ENCODE measurements at regions not wholly inside any gene's neighbourhood (a gene's known extent, or its start where the extent isn't known, plus 50 kb on each side); places are given as distances from the start of the nearest gene placed in this dataset.
"Not testable (repeated sequence)": the region's sequence is repeated elsewhere in the genome, so short reads cannot be mapped to it uniquely, and the experiment has no call there.

DNA sequence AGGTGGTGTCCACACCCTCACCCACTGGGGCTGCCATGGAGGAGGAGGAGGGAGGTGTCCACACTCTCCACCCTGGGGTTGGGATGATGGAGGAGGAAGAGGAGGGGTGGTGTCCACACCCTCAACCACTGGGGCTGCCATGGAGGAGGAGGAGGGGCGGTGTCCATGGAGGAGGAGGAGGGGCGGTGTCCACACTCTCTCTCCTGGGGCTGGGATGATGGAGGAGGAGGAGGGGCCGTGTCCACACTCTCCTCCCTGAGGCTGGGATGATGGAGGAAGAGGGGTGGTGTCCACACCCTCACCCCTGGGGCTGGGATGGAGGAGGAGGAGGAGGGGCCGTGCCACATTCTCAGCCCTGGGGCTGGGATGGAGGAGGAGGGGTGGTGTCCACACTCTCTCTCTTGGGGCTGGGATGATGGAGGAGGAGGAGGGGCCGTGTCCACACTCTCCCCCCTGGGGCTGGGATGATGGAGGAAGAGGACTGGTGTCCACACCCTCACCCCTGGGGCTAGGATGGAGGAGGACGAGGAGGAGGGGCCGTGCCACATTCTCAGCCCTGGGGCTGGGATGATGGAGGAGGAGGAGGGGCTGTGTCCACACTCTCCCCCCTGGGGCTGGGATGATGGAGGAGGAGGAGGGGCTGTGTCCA, 231.7 kb downstream of the CRLF2 start:
- peaks cover 0 to 26% (median 0%) of the 10 kb centered on the region in 3 experiments for H3K27me3 ChIP-seq (ENCODE audit: control insufficient read depth in 3 of 3, insufficient read depth in 3 of 3, low read depth in 1 of 3, low read length in 3 of 3)
- peak overlapping the region; percentile 13 for H2AK5ac ChIP-seq (ENCODE audit: low read depth, low read length)
- H3K23ac ChIP-seq (ENCODE audit: low read depth, low read length, poor library complexity), result no peak overlapping the region
- peaks cover 3 to 17% of the 10 kb centered on the region in 2 donors for H3K4me1 ChIP-seq (ENCODE audit: control insufficient read depth in 2 of 2, insufficient read depth in 1 of 2, low read depth in 1 of 2, low read length in 2 of 2)
- no peak overlapping the region for H4K8ac ChIP-seq (ENCODE audit: low read depth, low read length)
- no CpG with 5 or more reads among the region's 7 CpGs for WGBS, 2 donors (ENCODE audit: extremely low coverage in 2 of 2, insufficient read length in 2 of 2, insufficient replicate concordance in 1 of 2)
- H3K27ac ChIP-seq (replicated peaks; ENCODE audit: low read length), result no peak overlapping the region
- no peak overlapping the region for H2BK120ac ChIP-seq (ENCODE audit: low read depth, low read length)
- no peak overlapping the region for H3K4me3 ChIP-seq (ENCODE audit: low read length in 2 of 2)
- peak overlapping the region; percentile 58 for H2BK15ac ChIP-seq (ENCODE audit: low read length)
- peaks cover 2 to 6% of the 10 kb centered on the region in 2 donors for H3K9me3 ChIP-seq (replicated peaks in 1 of 2; ENCODE audit: control insufficient read depth in 2 of 2, insufficient read depth in 1 of 2, low read depth in 1 of 2, low read length in 2 of 2)
- H3K4ac ChIP-seq (ENCODE audit: low read length), result no peak overlapping the region
- no peak for DNase-seq (ENCODE audit: low spot score)
- H2BK12ac ChIP-seq (ENCODE audit: low read length), result no peak overlapping the region
- H3K79me1 ChIP-seq (ENCODE audit: low read depth, low read length), result no peaks in the 10 kb centered on the region
- H2AFZ ChIP-seq (ENCODE audit: low read length), result peak overlapping the region; percentile 72
- peak overlapping the region; percentile 0 for H2BK5ac ChIP-seq (ENCODE audit: low read length)
- peak overlapping the region; percentile 61 for H3K14ac ChIP-seq (ENCODE audit: low read length)
- no peaks in the 10 kb centered on the region for H3K36me3 ChIP-seq (replicated peaks in 1 of 2; ENCODE audit: control insufficient read depth in 2 of 2, insufficient read depth in 2 of 2, low read length in 2 of 2)
- no peak overlapping the region for H3K4me2 ChIP-seq (ENCODE audit: insufficient read depth, low read length, poor library complexity, severe bottlenecking)
- H3K9ac ChIP-seq (ENCODE audit: low read depth, low read length, poor library complexity), result no peak overlapping the region
- peak overlapping the region; percentile 82 for H3K18ac ChIP-seq (ENCODE audit: low read length)
- no peak overlapping the region for H4K91ac ChIP-seq (ENCODE audit: low read depth, low read length, poor library complexity)

DNA sequence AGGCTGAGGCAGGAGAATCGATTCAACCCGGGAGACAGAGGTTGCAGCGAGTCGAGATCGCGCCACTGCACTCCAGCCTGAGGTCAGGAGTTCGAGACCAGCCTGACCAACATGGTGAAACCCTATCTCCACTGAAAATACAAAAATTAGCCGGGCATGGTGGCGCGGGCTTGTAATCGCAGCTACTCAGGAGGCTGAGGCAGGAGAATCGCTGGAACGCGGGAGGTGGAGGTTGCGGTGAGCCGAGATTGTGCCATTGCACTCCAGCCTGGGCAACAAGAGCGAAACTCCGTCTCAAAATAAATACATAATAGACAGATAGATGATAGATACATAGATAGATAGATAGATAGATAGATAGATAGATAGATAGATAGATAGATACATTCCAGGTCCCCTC, 233.3 kb downstream of the CRLF2 start:
- not testable (repeated sequence) for H2BK5ac ChIP-seq (ENCODE audit: low read length); H3K9me3 ChIP-seq (replicated peaks in 1 of 2; ENCODE audit: control insufficient read depth in 2 of 2, insufficient read depth in 1 of 2, low read depth in 1 of 2, low read length in 2 of 2); H3K14ac ChIP-seq (ENCODE audit: low read length); H3K79me1 ChIP-seq (ENCODE audit: low read depth, low read length); H3K27ac ChIP-seq (replicated peaks; ENCODE audit: low read length); H3K9ac ChIP-seq (ENCODE audit: low read depth, low read length, poor library complexity); H4K91ac ChIP-seq (ENCODE audit: low read depth, low read length, poor library complexity); H3K4ac ChIP-seq (ENCODE audit: low read length); H2BK120ac ChIP-seq (ENCODE audit: low read depth, low read length); H2AK5ac ChIP-seq (ENCODE audit: low read depth, low read length); H2BK15ac ChIP-seq (ENCODE audit: low read length); H3K23ac ChIP-seq (ENCODE audit: low read depth, low read length, poor library complexity); H4K8ac ChIP-seq (ENCODE audit: low read depth, low read length); H2BK12ac ChIP-seq (ENCODE audit: low read length); H2AFZ ChIP-seq (ENCODE audit: low read length); H3K18ac ChIP-seq (ENCODE audit: low read length); DNase-seq (ENCODE audit: low spot score); H3K36me3 ChIP-seq (replicated peaks in 1 of 2; ENCODE audit: control insufficient read depth in 2 of 2, insufficient read depth in 2 of 2, low read length in 2 of 2); H3K4me2 ChIP-seq (ENCODE audit: insufficient read depth, low read length, poor library complexity, severe bottlenecking); H3K4me3 ChIP-seq (ENCODE audit: low read length in 2 of 2)
- peaks cover 3 to 17% of the 10 kb centered on the region in 2 donors for H3K4me1 ChIP-seq (ENCODE audit: control insufficient read depth in 2 of 2, insufficient read depth in 1 of 2, low read depth in 1 of 2, low read length in 2 of 2)
- H3K27me3 ChIP-seq (ENCODE audit: control insufficient read depth in 3 of 3, insufficient read depth in 3 of 3, low read depth in 1 of 3, low read length in 3 of 3), result peaks cover 0 to 26% (median 0%) of the 10 kb centered on the region in 3 experiments
- no CpG with 5 or more reads among the region's 18 CpGs for WGBS, 2 donors (ENCODE audit: extremely low coverage in 2 of 2, insufficient read length in 2 of 2, insufficient replicate concordance in 1 of 2)

DNA sequence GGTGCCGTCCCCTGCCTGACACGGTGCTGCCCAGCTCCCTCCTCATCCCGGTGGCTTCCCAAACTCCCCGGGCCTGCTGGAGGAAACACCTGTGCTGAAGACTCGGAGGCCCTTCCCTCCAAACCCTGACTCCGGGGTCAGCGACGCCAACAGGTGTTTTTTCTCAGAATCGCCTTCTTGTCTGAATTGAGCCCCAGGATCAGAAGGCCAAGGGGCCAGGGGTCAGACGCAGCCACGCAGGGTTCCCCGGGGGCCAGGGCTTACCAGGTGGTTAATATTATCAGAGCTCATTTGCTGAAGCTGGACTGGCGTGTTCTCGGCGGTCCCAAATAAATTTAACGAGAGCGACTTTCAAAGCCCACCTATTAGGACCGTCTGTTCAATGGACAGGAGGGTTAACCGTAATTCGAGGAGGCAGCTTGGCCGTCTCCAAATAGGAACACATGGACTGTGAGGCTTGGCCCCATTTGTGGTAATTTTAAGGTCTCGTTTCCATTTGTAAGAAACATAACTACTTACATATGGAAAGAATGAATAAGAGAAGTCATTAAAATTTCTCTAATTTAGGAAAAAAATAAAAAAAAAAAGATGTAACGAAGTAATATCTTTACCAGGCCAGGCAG, 239.3 kb downstream of the CRLF2 start:
- H3K14ac ChIP-seq (ENCODE audit: low read length), result no peak overlapping the region
- H3K27me3 ChIP-seq (ENCODE audit: control insufficient read depth in 3 of 3, insufficient read depth in 3 of 3, low read depth in 1 of 3, low read length in 3 of 3), result peaks cover 0 to 8% (median 0%) of the 10 kb centered on the region in 3 experiments
- no peak overlapping the region for H4K8ac ChIP-seq (ENCODE audit: low read depth, low read length)
- H2BK12ac ChIP-seq (ENCODE audit: low read length), result no peak overlapping the region
- H3K23ac ChIP-seq (ENCODE audit: low read depth, low read length, poor library complexity), result no peak overlapping the region
- no peak for DNase-seq (ENCODE audit: low spot score)
- no peak overlapping the region for H3K27ac ChIP-seq (replicated peaks; ENCODE audit: low read length)
- no peaks in the 10 kb centered on the region for H3K79me1 ChIP-seq (ENCODE audit: low read depth, low read length)
- no peak overlapping the region for H2AK5ac ChIP-seq (ENCODE audit: low read depth, low read length)
- no peak overlapping the region for H3K4me2 ChIP-seq (ENCODE audit: insufficient read depth, low read length, poor library complexity, severe bottlenecking)
- no peak overlapping the region for H2BK5ac ChIP-seq (ENCODE audit: low read length)
- H3K4me3 ChIP-seq (ENCODE audit: low read length in 2 of 2), result no peak overlapping the region
- H3K4ac ChIP-seq (ENCODE audit: low read length), result no peak overlapping the region
- H3K18ac ChIP-seq (ENCODE audit: low read length), result no peak overlapping the region
- no peak overlapping the region for H4K91ac ChIP-seq (ENCODE audit: low read depth, low read length, poor library complexity)
- H3K9me3 ChIP-seq (replicated peaks in 1 of 2; ENCODE audit: control insufficient read depth in 2 of 2, insufficient read depth in 1 of 2, low read depth in 1 of 2, low read length in 2 of 2), result no peaks in the 10 kb centered on the region
- no peak overlapping the region for H2AFZ ChIP-seq (ENCODE audit: low read length)
- no peaks in the 10 kb centered on the region for H3K36me3 ChIP-seq (replicated peaks in 1 of 2; ENCODE audit: control insufficient read depth in 2 of 2, insufficient read depth in 2 of 2, low read length in 2 of 2)
- H3K9ac ChIP-seq (ENCODE audit: low read depth, low read length, poor library complexity), result no peak overlapping the region
- no peak overlapping the region for H2BK15ac ChIP-seq (ENCODE audit: low read length)
- no peak overlapping the region for H2BK120ac ChIP-seq (ENCODE audit: low read depth, low read length)
- WGBS, 2 donors (ENCODE audit: extremely low coverage in 2 of 2, insufficient read length in 2 of 2, insufficient replicate concordance in 1 of 2), result no CpG with 5 or more reads among the region's 23 CpGs
- H3K4me1 ChIP-seq (ENCODE audit: control insufficient read depth in 2 of 2, insufficient read depth in 1 of 2, low read depth in 1 of 2, low read length in 2 of 2), result peaks cover 0 to 5% of the 10 kb centered on the region in 2 donors

DNA sequence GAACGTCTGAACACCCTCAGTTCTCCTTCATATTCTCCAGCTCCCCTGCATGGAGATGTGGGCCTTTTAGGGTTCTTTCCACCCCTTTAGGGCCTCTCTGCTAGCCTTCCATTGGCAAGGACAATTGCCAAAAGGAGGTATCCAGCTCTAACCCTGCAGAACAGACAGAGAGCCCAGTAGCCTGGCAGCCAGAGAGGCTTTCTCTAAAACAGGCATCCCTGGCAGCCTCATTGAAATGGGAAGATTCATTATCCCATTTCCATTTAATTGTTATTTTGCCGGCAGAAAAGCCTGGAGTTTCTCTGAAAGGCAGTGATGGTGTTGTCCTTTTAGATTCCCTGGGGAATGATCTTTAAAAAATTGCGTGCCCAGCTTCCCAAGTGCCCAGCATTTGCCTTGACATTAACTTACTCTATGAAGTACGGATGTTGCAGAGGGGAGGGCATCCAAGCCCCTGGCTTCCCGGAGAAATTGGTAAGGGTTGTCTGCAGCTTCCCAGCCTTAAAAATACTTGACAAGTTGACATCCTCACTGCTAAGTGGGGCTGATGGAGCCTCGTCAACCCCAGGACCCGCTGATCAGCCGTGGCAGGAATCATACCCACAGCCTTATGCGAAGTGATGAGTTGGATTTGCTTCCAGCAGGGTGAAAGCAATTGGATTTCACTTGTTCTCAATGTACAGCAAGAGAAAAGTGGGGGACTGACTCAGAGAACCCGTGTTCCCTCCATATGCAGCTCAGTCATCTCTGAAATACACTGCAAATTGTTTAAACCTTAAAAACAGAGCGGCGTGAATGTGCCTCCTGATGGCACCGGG, 244.1 kb downstream of the CRLF2 start:
- Histone ChIP-seq H3K36me3 (replicated peaks in 1 of 2; ENCODE audit: control insufficient read depth in 2 of 2, insufficient read depth in 2 of 2, low read length in 2 of 2) (no peaks in the 10 kb centered on the region), H3K9me3 (replicated peaks in 1 of 2; ENCODE audit: control insufficient read depth in 2 of 2, insufficient read depth in 1 of 2, low read depth in 1 of 2, low read length in 2 of 2) (no peaks in the 10 kb centered on the region)

More for the DNA sequence above, 244.1 kb downstream of the CRLF2 start:
- no CpG with 5 or more reads among the region's 13 CpGs for WGBS, 2 donors (ENCODE audit: extremely low coverage in 2 of 2, insufficient read length in 2 of 2, insufficient replicate concordance in 1 of 2)
- Histone ChIP-seq H3K23ac (ENCODE audit: low read depth, low read length, poor library complexity) (no peak overlapping the region), H3K27me3 (ENCODE audit: control insufficient read depth in 3 of 3, insufficient read depth in 3 of 3, low read depth in 1 of 3, low read length in 3 of 3) (peaks cover 0 to 10% (median 0%) of the 10 kb centered on the region in 3 experiments), H2BK12ac (ENCODE audit: low read length) (no peak overlapping the region), H4K91ac (ENCODE audit: low read depth, low read length, poor library complexity) (no peak overlapping the region), H2BK120ac (ENCODE audit: low read depth, low read length) (no peak overlapping the region), H2AFZ (ENCODE audit: low read length) (no peak overlapping the region), H3K4me3 (ENCODE audit: low read length in 2 of 2) (no peak overlapping the region), H3K18ac (ENCODE audit: low read length) (no peak overlapping the region), H4K8ac (ENCODE audit: low read depth, low read length) (no peak overlapping the region), H2BK5ac (ENCODE audit: low read length) (no peak overlapping the region), H2AK5ac (ENCODE audit: low read depth, low read length) (no peak overlapping the region), H2BK15ac (ENCODE audit: low read length) (no peak overlapping the region), H3K4me2 (ENCODE audit: insufficient read depth, low read length, poor library complexity, severe bottlenecking) (no peak overlapping the region), H3K27ac (replicated peaks; ENCODE audit: low read length) (no peak overlapping the region), H3K79me1 (ENCODE audit: low read depth, low read length) (no peaks in the 10 kb centered on the region), H3K4ac (ENCODE audit: low read length) (no peak overlapping the region), H3K9ac (ENCODE audit: low read depth, low read length, poor library complexity) (no peak overlapping the region), H3K4me1 (ENCODE audit: control insufficient read depth in 2 of 2, insufficient read depth in 1 of 2, low read depth in 1 of 2, low read length in 2 of 2) (peaks cover 0 to 5% of the 10 kb centered on the region in 2 donors), H3K14ac (ENCODE audit: low read length) (no peak overlapping the region)
- no peak for DNase-seq (ENCODE audit: low spot score)
